NCI-H446 (cell line): ENCODE measurements at regions not wholly inside any gene's neighbourhood (a gene's known extent, or its start where the extent isn't known, plus 50 kb on each side); places are given as distances from the start of the nearest gene placed in this dataset.

Experiments used
- DNase-seq, 2 experiments: peaks; one replicate each; lab custom pipeline; 2025; lab: John Stamatoyannopoulos, UW

DNA sequence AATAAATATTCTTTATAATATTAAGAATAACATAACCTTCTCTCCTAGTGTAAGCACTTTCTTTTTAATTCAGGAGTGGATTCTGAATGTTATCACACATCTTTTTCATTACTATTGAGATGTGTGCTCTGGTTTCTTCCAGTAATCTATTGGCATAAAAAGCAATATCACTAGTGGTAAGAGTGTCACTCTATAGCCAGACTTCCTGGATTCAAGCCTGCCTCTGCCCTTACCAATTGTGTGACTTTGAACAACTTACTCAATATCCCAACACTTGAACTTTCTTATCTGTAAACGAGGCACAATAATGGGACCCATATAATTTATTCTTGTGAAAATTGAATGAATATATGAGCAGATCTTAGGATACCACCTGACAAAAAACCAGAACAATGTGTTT lies 71.0 kb downstream of the SEM1 start:
- no peak for DNase-seq

- DNase-seq, result no peak
These were observed 72.1 kb downstream of the SEM1 start for GRCh38 chr7:96637522-96637921.

- no peak for DNase-seq
These were observed 72.7 kb downstream of the SEM1 start for GRCh38 chr7:96636979-96637378.

GRCh38 chr7:96636342-96636860 lies 73.2 kb downstream of the SEM1 start:
- no peak for DNase-seq

GRCh38 chr7:96629884-96630283 lies 79.8 kb downstream of the SEM1 start:
- no peak for DNase-seq

DNA sequence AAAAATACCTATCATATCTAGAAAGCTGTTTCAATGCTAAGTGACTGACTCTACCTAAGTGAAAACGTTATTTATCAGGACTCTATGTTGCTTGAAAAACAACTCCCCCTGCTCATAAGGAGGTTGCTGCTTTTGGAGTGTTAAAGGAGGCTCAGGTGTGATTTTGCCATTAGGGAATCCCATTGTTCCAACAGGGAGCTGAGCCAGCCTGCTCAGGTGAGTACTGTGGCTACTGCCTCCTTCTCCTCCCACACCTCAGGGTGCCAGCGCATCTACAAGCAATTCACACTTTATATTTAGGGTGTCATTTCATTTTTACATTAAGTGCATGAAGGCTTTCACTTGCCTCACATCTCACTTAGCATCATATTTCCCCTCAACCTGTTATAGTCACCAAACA lies 84.7 kb downstream of the SEM1 start:
- DNase-seq, result no peak

- DNase-seq, result no peak
These were observed 87.7 kb downstream of the SEM1 start for GRCh38 chr7:96621932-96622331.

GRCh38 chr7:96614154-96614867 lies 95.3 kb downstream of the SEM1 start:
- no peak for DNase-seq

DNA sequence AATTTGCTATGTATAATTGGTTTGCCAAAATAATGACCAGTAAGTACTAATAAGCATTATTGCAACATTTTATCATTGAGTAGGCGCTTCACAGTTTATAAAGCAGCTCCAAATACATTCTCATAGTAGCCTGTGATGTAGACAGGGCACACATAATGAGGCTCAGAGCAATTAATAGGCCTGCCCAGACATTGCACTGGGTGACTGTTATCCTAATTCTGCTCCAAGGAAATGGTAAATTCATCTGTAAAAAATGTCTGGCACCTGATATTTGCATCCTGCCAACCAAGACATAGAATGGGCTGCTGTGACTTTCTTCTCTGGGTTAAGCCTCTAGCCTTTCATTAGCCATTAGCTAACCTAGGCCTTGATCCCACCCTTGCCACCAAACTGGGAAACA lies 97.6 kb downstream of the SEM1 start:
- no peak for DNase-seq

DNA sequence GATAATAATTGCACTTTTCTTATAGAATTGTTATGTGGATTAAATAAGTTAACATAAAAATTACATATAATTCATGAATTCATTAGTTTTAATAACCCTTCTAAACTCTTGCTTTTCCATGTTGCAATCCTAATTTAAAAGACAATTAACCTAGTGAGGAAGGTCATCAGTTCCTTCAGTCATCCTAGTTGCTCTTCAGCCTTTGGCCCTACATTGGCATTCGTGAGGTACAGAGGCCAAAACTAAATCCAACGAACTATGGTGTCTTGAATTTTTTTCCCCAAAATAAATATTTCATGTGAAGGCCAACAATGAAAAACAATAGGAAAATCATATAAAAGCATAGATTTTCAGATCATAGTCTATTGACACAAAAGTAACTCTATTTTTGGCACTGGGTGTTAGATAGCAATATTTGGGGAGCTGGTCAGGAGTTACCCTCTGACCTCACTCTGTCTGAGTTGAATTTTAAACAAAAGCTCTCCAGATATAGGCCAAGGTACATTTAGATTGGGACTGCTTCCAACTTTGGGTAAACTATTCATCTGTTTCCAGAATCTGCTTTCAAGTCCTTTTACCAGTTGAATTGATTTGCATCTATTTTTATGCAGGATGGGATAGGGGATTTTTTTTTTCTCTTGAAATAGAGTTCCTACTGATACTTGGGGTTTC lies 104.5 kb downstream of the SEM1 start:
- no peak for DNase-seq

DNA sequence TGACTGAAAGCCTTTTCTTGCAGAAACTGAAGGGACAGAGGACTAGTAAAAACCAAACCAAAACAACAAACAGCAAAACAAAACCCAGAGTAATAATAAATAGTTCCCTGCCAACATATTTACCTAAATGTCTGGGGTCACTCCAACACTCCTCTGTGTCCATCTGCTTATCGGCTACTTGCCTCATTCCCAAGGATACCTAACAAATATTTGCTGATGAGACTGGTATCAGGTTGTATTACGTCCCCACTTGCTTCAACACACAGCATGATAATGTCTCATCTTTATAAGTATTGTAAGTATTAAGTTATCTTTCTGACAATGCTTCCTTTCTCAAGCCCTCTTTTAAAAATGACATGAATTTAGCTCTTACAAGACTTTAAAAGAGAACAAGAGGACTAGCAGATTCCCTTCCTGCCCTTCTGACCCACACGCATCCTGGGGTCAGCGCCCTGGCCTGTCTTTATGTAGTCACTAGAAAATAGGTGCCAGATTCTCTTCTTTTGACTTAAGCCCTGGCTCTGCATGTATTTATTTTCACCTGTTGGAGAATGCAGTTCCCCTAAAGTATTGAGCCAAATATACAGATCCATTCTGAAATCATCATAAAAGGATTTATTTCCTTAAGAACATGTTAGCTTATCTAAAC lies 110.2 kb downstream of the SEM1 start:
- no peak for DNase-seq

DNA sequence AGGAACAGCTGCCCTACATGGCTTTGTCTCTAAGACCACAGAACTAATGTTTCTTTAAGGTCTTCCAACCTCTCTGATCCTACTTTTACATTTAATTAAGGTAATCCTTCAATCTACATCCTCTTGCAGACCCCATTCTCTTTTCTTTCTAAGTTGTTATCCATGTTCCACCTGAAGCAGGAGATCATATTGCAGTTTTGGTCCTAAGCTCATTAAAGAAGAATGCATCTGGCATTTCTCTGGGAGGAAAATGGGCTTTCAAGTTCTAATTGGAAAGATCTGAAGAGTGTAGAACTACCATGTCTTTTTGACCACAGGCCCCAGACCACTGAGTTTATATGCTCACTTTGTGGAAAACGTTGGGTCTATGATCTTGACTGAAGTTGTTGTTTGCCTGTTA lies 111.2 kb downstream of the SEM1 start:
- no peak for DNase-seq

DNA sequence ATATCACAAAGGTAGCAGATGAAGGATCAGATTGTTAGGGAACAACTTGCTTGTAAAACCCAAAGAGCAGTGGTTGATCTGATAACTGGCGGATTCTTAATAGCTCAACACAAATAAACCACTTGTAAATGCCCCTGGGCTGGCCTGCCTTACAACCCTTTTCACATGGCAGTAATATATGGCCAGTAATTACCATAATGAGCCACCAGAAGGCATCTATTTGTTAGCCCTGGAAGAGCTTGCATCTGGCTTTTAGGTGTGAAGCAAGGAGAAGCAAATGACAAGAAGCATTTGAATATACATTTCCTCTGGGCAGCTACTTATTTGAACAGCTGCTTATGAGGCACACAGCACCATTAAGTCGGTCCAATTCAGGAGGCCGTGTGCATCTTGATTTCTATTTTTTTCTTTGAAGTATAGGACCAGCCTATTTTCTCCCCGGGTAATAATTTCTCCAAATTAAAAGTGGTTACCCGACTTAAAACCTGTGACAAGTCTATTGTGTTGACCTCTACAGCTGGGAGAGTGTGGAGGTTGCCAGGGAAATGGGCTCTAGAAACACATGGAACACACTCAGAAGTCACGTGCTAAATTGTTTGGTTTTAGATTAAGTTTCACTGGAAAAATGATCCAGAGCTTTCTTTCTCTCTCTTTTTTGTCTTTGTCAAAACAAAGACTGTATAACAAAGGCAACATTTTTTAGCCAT lies 113.4 kb downstream of the SEM1 start:
- DNase-seq, result peak in 1 of 2 experiments; percentile 14

DNA sequence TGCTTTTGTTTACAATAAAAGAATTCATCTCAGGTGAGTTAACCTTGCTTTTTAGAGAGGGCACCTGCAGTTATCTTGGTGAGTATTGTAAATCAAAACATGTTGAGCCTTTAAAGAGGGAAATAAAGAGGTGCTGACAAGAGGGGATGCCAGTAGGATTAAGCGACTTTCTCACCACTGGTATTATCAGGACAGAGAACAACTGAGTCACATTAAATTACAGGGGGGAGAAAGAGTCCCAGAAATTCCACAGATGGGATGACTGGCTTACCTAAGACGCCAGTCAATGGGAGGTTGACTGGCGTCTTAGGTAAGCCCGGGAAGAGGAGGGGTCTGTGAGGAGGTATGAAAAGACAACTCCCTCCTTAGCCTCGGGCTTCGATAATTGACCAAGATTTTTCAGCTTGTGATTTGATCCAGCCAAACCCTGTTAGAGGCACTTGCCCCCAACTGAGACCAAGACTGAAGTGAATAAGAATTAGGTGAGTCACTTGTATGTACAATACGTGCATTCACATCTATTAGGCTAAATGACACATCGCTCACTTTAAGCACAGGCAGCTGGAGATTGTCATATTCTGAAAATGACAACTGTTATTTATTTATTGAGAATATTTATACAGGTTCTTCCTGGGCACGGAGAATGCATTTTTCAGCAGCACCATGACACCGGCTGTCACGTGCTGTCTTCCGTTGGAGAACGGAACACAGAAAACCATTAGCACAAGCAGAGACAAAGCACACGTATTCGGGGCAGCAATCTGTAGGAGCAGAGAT lies 117.6 kb downstream of the SEM1 start:
- no peak for DNase-seq

GRCh38 chr7:96591159-96591899 lies 118.3 kb downstream of the SEM1 start:
- no peak for DNase-seq

DNA sequence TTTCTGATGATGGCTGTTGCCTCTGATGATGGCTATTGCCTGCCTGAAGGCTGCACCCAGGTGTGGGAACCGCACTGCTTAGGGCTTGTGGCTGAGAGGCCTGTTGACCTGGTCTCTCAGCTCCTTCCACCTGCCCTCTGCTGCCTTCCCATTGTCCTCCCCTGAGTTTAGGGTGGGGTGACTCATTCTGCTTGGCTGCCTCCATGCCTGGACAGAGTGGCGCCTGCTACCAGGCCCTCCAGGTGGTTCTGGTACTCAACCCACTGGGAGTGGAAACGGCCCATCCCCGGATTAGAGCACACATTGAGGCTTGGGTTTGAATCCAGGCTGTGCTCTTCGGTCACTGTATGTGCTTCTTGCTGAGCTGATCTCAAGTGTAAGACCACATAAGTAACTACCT lies 120.6 kb downstream of the SEM1 start:
- no peak for DNase-seq

DNA sequence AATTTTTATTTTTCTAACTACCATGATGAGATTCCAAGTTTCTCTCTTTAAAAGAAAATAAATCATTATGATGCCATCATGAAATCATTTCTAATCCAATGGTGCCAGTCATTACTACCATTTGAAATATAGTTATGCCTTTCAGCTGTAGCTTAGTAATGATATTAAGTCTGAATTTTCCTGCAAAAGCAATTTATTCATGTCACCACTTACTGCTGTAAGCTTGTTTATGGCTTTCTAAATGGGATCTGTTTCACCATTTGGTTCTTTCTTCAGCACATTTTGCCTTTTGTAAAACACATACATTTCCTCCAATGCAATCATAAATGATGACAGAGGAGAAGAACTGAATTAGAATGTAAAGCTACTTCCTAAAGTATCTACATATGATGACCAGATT lies 130.5 kb downstream of the SEM1 start:
- DNase-seq, result no peak

GRCh38 chr7:96578606-96579005 lies 131.0 kb downstream of the SEM1 start:
- DNase-seq, result no peak

- DNase-seq, result no peak
These were observed 146.2 kb downstream of the SEM1 start for GRCh38 chr7:96563409-96563808.

DNA sequence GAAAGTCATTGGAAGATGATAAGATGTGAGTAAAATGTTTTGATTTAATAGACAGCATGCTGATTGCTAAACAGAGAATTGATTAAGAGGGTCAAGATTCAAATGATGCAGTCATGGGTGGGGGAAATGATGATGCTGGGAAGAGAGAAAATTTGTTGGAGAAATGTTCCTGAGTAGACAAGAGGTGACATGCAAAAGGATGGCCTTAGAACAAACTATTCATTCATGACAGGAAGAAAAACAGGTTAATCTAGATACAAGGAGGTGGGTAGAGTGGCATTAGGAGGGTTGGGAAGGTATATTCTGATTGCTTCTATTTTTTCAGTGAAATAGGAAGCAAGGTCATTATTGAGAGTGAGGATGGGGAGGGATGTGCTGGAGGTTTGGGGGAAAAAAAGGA lies 146.7 kb downstream of the SEM1 start:
- DNase-seq, result no peak

DNA sequence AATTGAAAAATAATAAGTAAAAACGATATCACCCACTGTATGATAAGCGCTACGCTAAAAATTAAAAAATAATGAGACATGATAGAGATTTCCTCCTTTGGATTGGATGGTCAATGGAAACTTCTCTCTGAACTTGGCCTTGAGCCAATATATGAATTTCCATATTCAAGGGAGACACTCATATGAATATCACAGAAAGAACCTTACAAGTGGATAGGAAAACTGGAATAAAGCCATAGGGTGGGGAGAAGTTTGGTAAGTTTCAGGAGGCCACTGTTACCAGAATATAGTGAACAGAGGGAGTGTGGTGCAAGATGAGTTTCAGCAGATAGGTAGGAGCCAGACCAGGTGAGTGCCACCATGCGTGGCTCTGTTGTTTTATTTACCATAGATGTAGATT lies 147.2 kb downstream of the SEM1 start:
- no peak for DNase-seq
